HepG2 (cell line): ENCODE measurements at regions not wholly inside any gene's neighbourhood (a gene's known extent, or its start where the extent isn't known, plus 50 kb on each side); places are given as distances from the start of the nearest gene placed in this dataset.

ENCODE experiments used
- ATAC-seq: fragments of 200-7000 bp; cut with Tn5 transposase; 3 replicates; pipeline ENCODE4 v1.9.1; 2020; ENCODE audit warnings: mild to moderate bottlenecking, moderate library complexity
- BruUV-seq: library from RNA; stranded (reverse); fragments of 400-500 nt; replicated peaks from 2 replicates; lab custom pipeline; 2021; lab: Mats Ljungman, UMichigan
- CTCF ChIA-PET: fragments of 300-600 bp; formaldehyde crosslinking; extraction: SDS; loops from one replicate; lab custom pipeline; 2021; ENCODE audit warnings: low total read pairs, inconsistent platforms, low intra/inter-chr PET ratio; lab: Yijun Ruan, JAX
- POLR2A ChIA-PET: fragments of 350-600 bp; sonication (Branson Sonifier 250); formaldehyde crosslinking; loops from one replicate; lab custom pipeline; 2020; ENCODE audit warnings: antibody characterized with exemption, inconsistent platforms; lab: Yijun Ruan, JAX
- DNase-seq: peaks from one replicate; pipeline ENCODE4 v3.0.0-alpha.2; 2015; ENCODE audit warnings: low spot score
- FAIRE-seq: peaks from 3 replicates; lab custom pipeline; 2011; peaks lifted over from hg19 to GRCh38; lab: Jason Lieb, UNC
- H2AFZ ChIP-seq: one replicate; pipeline ENCODE4 v1.6.1; 2011; ENCODE audit warnings: low read length, inconsistent platforms
- H3K27ac ChIP-seq: fragments of 300-600 bp; 3 replicates; pipeline ENCODE4 v1.8.0; 2011; ENCODE audit warnings: mixed run types, mild to moderate bottlenecking, mixed read lengths, low read length, inconsistent platforms; ENCODE audit not compliant: insufficient read depth; ENCODE audit errors: extremely low read length
- H3K27me3 ChIP-seq, 2 experiments: fragments of 200-600 bp in 1 of 2; 2 replicates in 1 of 2; 3 replicates in 1 of 2; pipeline versions ENCODE4 v1.6.0 to v1.8.0; 2011; ENCODE audit warnings: low read length in 2 of 2, mild to moderate bottlenecking in 2 of 2, moderate library complexity in 2 of 2, inconsistent platforms in 1 of 2; ENCODE audit not compliant: insufficient read depth in 2 of 2, control insufficient read depth in 1 of 2
- H3K36me3 ChIP-seq, 2 experiments: fragments of 200-600 bp in 1 of 2; replicated peaks in 1 of 2; 2 replicates in 1 of 2; 3 replicates in 1 of 2; pipeline versions ENCODE4 v1.5.1 to v1.8.0; 2011; ENCODE audit warnings: low read length in 2 of 2, inconsistent platforms in 1 of 2; ENCODE audit not compliant: insufficient read depth in 2 of 2, control insufficient read depth in 1 of 2
- H3K4me1 ChIP-seq: 2 replicates; pipeline ENCODE4 v1.5.1; 2012; ENCODE audit warnings: low read length, inconsistent platforms; ENCODE audit not compliant: insufficient read depth
- H3K4me2 ChIP-seq: 2 replicates; pipeline ENCODE4 v1.6.0; 2011; ENCODE audit warnings: low read depth, low read length, inconsistent platforms
- H3K4me3 ChIP-seq, 3 experiments: fragments of 200-600 bp in 1 of 3; sonication (generic), shearing (Covaris generic) in 1 of 3; replicated peaks in 1 of 3; 2 replicates each; pipeline ENCODE4 v1.5.1; 2011 to 2016; ENCODE audit warnings: low read length in 3 of 3, inconsistent platforms in 2 of 3, low read depth in 2 of 3, mild to moderate bottlenecking in 2 of 3, control low read depth in 1 of 3, mixed read lengths in 1 of 3; ENCODE audit not compliant: insufficient read depth in 1 of 3
- H3K79me2 ChIP-seq: one replicate; pipeline ENCODE4 v1.6.1; 2011; ENCODE audit warnings: low read length, inconsistent platforms; ENCODE audit not compliant: insufficient read depth
- H3K9ac ChIP-seq: 2 replicates; pipeline ENCODE4 v1.6.0; 2011; ENCODE audit warnings: mild to moderate bottlenecking, low read depth, low read length, inconsistent platforms; ENCODE audit not compliant: insufficient read depth
- H3K9me3 ChIP-seq: 2 replicates; pipeline ENCODE4 v1.5.1; 2012; ENCODE audit warnings: mild to moderate bottlenecking, low read length
- H4K20me1 ChIP-seq: 2 replicates; pipeline ENCODE4 v1.6.0; 2011; ENCODE audit warnings: inconsistent platforms, mild to moderate bottlenecking, low read length, moderate library complexity; ENCODE audit not compliant: insufficient read depth
- CREB1 ChIP-seq, 2 experiments: fragments of 450-650 bp in 1 of 2; IDR thresholded peaks; 2 replicates each; pipeline ENCODE4 v1.6.1; 2016 to 2017; ENCODE audit warnings: control low read depth in 1 of 2, mild to moderate bottlenecking in 1 of 2, missing compliant biosample characterization in 1 of 2, missing genetic modification characterization in 1 of 2
- KDM2A ChIP-seq: sonication (generic); formaldehyde crosslinking; IDR thresholded peaks from 2 replicates; pipeline ENCODE4 v1.4.0; 2020; ENCODE audit warnings: low read depth, missing genetic modification reagents, borderline replicate concordance
- KLF9 ChIP-seq: IDR thresholded peaks from 2 replicates; pipeline ENCODE4 v1.6.1; 2016; ENCODE audit warnings: low read depth
- PCBP2 ChIP-seq: fragments of 200-400 bp; formaldehyde crosslinking; optimal IDR thresholded peaks from 2 replicates; pipeline ENCODE3; 2018; ENCODE audit warnings: low read length, low read depth; ENCODE audit not compliant: poor library complexity, severe bottlenecking
- RAD21 ChIP-seq: fragments of 450-650 bp; formaldehyde crosslinking; IDR thresholded peaks from 2 replicates; pipeline ENCODE4 v1.5.0; 2020; ENCODE audit warnings: mild to moderate bottlenecking
- TOE1 ChIP-seq: sonication (generic); formaldehyde crosslinking; IDR thresholded peaks from 2 replicates; pipeline ENCODE4 v1.4.0; 2020; ENCODE audit warnings: mild to moderate bottlenecking, missing genetic modification reagents
- WIZ ChIP-seq: sonication (generic); formaldehyde crosslinking; IDR thresholded peaks from 2 replicates; pipeline ENCODE4 v1.5.1; 2020; ENCODE audit warnings: mild to moderate bottlenecking, missing genetic modification reagents
- ZNF496 ChIP-seq: sonication (generic); formaldehyde crosslinking; IDR thresholded peaks from 2 replicates; pipeline ENCODE4 v1.8.1; 2023; ENCODE audit warnings: mild to moderate bottlenecking, moderate library complexity, missing genetic modification reagents; ENCODE audit not compliant: insufficient replicate concordance
- ZNF709 ChIP-seq: sonication (generic); formaldehyde crosslinking; IDR thresholded peaks from 2 replicates; pipeline ENCODE4 v1.5.0; 2020; ENCODE audit warnings: mild to moderate bottlenecking, missing genetic modification reagents
- ZNF879 ChIP-seq: sonication (generic); formaldehyde crosslinking; IDR thresholded peaks from 2 replicates; pipeline ENCODE4 v1.8.1; 2023; ENCODE audit warnings: missing genetic modification reagents
- WGBS: methylation state at CpG from one replicate; pipeline ENCODE4 v1.1.6; 2017; ENCODE audit warnings: low lambda C conversion rate; 5-methylcytosine and 5-hydroxymethylcytosine counted together
- in situ Hi-C: cut with HindIII; loops from 2 replicates; pipeline ENCODE4 v1.10.0; 2017; ENCODE audit warnings: low pct_unique_long_range_greater_than_20kb; ENCODE audit not compliant: extremely low pct_ligation_motif_present
- intact Hi-C: fragments of 100-400 bp; cut with micrococcal nuclease; formaldehyde crosslinking; loops from one replicate; pipeline ENCODE4 v1.10.0; 2022; ENCODE audit not compliant: unreplicated experiment
- TF ChIP-seq, protein P1 (sequence below): sonication (generic); formaldehyde crosslinking; IDR thresholded peaks from 2 replicates; pipeline ENCODE4 v1.5.0; 2020; ENCODE audit warnings: mild to moderate bottlenecking, missing genetic modification reagents
- TF ChIP-seq, protein P2 (sequence below): sonication (generic); formaldehyde crosslinking; IDR thresholded peaks from 2 replicates; pipeline ENCODE4 v1.5.1; 2020; ENCODE audit warnings: mild to moderate bottlenecking, missing genetic modification reagents

DNA sequence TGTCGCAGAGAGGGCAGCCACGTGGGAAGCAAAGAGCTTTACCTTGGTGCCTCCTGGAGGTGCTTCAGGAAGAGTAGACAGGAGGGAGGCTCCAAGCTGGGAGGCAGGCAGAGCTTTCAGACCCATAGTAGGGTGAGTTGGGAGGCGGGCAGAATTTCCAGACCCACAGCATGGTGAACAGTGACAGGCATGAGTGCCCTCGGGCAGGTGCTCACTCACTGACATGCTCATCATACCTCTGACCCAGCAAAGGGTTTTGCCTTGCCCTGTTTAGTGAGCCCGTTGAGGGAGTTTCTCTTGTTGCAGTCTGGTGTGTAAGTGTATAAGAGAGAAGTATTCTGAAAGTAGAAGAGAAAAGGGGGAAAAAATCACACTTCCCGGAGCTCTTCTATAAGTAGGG, 86.4 kb upstream of the NTM start (continued):
- TF ChIP-seq CREB1 (IDR thresholded peaks at IDR 0.05) (no peak), CREB1 (CRISPR knock-in tag; IDR thresholded peaks at IDR 0.05) (no peak), TOE1 (CRISPR knock-in tag) (no peak), KDM2A (CRISPR knock-in tag) (no peak), ZNF709 (CRISPR knock-in tag) (no peak), ZNF496 (CRISPR knock-in tag) (no peak), PCBP2 (no peak)
- TF ChIP-seq, protein P1, sequence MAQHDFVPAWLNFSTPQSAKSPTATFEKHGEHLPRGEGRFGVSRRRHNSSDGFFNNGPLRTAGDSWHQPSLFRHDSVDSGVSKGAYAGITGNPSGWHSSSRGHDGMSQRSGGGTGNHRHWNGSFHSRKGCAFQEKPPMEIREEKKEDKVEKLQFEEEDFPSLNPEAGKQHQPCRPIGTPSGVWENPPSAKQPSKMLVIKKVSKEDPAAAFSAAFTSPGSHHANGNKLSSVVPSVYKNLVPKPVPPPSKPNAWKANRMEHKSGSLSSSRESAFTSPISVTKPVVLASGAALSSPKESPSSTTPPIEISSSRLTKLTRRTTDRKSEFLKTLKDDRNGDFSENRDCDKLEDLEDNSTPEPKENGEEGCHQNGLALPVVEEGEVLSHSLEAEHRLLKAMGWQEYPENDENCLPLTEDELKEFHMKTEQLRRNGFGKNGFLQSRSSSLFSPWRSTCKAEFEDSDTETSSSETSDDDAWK (CRISPR knock-in tag), result no peak

DNA sequence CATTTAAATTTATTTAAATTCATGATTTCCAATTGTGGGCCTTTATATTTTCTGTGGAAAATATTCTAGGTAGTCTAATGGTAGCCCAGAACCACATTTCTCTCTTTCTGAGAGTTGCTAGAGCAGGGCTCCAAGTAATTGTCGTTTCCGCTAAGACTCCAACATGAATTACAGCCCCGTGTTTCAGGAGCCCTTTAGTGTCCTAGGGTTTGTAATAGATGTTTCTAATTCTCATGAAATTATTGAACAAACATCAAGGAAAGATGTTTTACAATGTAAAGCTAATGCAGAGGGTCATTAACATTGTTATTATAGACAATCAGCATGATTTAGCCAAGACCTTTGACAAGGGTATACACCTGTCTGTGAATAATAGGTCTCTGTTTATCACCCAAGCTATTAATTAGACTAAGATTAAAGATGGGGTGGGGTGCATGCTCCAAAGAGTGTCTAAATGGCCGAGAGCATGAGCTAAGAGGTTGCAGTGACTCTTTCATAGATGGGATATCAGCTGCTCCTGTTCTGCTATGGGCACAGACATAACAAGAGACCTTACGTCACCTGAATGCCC, 81.8 kb upstream of the NTM start:
- no peak for ATAC-seq
- H3K4me2 ChIP-seq, result no peak overlapping the region
- FAIRE-seq, result no peak
- WGBS, result 23% methylated on average over 5 of the region's 5 CpGs
- H3K9me3 ChIP-seq, result no peaks in the 10 kb centered on the region
- H3K27me3 ChIP-seq, result 0 out of 5 replicates have a peak, but pooled peaks cover 0 to 9% of the 10 kb centered on the region in 2 experiments
- H3K27ac ChIP-seq, result no peak overlapping the region
- no TSS peak for BruUV-seq
- DNase-seq, result no peak
- no peak overlapping the region for H3K9ac ChIP-seq
- no peaks in the 10 kb centered on the region for H3K4me1 ChIP-seq
- H3K4me3 ChIP-seq, result no peak overlapping the region
- no peaks in the 10 kb centered on the region for H3K36me3 ChIP-seq
- TF ChIP-seq WIZ (CRISPR knock-in tag) (no peak), RAD21 (CRISPR knock-in tag) (no peak), ZNF879 (CRISPR knock-in tag) (no peak), KLF9 (CRISPR knock-in tag) (no peak)
- TF ChIP-seq, protein P2, sequence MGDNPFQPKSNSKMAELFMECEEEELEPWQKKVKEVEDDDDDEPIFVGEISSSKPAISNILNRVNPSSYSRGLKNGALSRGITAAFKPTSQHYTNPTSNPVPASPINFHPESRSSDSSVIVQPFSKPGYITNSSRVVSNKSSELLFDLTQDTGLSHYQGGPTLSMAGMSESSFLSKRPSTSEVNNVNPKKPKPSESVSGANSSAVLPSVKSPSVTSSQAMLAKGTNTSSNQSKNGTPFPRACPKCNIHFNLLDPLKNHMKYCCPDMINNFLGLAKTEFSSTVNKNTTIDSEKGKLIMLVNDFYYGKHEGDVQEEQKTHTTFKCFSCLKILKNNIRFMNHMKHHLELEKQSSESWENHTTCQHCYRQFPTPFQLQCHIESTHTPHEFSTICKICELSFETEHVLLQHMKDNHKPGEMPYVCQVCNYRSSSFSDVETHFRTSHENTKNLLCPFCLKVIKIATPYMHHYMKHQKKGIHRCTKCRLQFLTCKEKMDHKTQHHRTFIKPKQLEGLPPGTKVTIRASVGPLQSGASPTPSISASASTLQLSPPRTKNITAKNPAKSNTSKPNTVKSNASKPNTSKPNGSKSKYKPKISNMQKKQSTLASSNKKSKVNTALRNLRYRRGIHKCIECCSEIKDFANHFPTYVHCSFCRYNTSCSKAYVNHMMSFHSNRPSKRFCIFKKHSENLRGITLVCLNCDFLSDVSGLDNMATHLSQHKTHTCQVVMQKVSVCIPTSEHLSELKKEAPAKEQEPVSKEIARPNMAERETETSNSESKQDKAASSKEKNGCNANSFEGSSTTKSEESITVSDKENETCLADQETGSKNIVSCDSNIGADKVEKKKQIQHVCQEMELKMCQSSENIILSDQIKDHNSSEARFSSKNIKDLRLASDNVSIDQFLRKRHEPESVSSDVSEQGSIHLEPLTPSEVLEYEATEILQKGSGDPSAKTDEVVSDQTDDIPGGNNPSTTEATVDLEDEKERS, result no peak
- in situ Hi-C loops, result no loop called here
- no peaks in the 10 kb centered on the region for H4K20me1 ChIP-seq
- no peaks in the 10 kb centered on the region for H3K79me2 ChIP-seq
- POLR2A ChIA-PET, result no interaction called here
- intact Hi-C loops, result no loop called here
- no peak overlapping the region for H2AFZ ChIP-seq
- CTCF ChIA-PET, result no interaction called here
